GM21515 (cell line): ENCODE measurements at regions not wholly inside any gene's neighbourhood (a gene's known extent, or its start where the extent isn't known, plus 50 kb on each side); places are given as distances from the start of the nearest gene placed in this dataset.
A peak's percentile ranks its signal among the peaks of the same experiment; 100 is the strongest.
"Not testable (repeated sequence)": the region's sequence is repeated elsewhere in the genome, so short reads cannot be mapped to it uniquely, and the experiment has no call there.

Source experiments
- ATAC-seq: cut with Tn5 transposase; IDR thresholded peaks from one replicate; pipeline ENCODE4 v1.9.1; 2021; ENCODE audit not compliant: unreplicated experiment

DNA sequence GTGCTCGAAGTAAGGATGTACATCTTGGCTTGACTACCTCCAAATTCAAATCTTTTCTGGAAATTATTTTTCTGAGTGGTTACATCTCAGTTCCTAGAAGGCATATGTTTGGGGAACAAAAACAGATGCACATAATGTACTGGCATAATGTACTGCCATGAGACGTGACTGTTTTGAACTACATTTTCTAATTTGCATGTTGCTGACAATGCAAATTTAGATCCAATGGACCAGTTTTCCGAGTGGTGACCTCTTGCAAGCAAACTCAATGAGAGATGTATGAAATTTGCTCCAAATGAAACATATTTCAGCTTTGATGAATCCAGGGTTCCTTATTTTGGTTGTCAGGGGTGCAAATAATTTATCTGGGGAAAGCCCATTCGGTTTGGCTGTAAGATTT is 694.3 kb downstream of the GRXCR1 start:
- no peak for ATAC-seq

DNA sequence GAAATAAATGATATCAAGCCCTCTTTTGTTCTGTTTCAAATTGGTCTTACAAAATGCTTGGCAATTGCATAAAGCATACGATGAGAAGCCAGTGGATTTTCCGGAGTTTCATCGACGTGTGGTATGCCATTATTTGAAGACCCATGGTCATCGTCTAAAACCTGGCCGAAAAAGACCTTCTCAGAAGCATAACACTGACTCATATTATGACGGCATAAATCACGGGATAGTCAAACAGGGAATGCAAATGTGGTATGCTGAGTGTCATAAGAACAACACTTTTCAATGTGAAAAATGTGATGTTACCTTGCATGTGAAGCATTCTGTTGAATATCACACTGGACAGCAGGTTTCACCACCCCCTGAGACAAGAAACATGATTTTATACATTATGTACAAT is 695.2 kb downstream of the GRXCR1 start:
- no peak for ATAC-seq

DNA sequence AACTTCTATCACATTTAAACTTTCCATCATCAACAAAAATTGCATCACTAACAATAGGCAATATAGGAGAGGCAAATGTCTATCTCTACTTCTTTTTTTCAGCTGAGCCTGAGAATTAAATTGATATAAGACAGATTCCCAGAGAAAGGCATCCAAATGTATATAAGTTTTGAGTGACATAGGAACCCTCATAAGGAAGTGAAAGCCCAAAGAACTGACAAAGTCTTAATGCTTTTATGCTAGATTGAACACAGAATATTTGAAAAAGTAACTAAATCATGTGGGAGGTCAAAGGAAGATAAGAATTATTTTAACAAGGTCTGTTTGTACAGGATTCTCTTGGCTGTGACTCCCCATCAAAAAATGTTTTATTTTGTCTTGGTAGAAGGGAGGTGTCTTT is 714.9 kb downstream of the GRXCR1 start:
- no peak for ATAC-seq

DNA sequence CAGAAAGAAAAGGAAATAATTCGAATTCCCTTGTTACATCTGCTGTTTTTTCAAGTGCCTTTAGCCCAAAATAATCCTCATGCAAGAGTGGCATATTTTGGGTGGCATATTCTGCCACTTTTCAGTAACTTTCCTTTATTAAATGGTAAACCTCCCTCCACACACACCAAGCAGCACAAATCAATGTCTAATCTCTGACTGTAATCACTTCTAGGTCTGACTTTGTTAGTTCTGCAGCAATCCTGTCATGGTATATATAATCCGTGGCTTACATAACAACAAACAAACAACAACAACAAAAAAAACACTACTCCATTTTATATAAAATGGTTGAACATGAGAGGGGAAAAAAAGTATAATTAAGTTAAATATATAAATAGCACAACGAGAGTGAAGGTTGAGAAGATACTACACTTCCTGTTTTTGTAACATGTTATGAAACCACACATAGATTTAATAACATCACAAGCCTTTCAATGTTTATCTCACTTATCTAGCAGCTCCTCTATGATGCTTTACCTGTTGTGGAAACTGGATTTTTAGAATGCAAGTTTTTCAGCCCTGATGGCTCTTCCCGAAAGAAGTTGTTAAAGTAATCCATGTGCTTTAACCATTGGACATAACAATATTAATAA is 715.4 kb downstream of the GRXCR1 start:
- ATAC-seq: peak; percentile 89

DNA sequence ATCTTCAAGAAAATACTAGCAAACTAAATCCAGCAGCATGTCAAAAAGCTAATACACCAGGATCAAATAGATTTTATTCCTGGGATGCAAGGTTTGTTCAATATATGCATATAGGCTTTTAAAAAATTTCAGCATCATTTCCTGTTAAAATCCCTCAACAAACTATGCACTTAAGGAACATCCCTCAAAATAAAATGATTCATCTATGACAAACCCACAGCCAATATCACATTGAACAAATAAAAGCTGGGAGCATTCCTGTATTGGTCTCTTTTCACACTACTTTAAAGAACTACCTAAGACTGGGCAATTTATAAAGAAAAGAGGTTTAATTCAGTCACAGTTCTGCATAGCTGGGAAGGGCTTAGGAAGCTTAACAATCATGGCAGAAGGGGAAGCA is 726.7 kb downstream of the GRXCR1 start:
- no peak for ATAC-seq

DNA sequence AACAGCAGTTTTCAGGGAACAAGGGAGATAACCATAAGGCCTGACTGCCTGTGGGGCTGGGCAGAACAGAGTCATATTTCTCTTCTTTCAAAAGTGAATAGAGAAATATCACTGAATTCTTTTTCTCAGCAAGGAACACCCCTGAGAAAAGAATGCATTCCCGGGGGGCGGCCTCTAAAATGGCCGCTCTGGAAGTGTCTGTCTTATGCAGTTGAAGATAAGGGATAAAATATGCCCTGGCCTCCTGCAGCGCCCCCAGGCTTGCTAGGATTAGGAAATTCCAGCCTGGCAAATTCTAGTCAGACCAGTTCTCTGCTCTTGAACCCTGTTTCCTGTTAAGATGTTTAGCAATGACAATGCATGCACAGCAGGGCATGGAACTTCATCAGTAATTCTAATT is 745.4 kb downstream of the GRXCR1 start:
- ATAC-seq: not testable (repeated sequence)

DNA sequence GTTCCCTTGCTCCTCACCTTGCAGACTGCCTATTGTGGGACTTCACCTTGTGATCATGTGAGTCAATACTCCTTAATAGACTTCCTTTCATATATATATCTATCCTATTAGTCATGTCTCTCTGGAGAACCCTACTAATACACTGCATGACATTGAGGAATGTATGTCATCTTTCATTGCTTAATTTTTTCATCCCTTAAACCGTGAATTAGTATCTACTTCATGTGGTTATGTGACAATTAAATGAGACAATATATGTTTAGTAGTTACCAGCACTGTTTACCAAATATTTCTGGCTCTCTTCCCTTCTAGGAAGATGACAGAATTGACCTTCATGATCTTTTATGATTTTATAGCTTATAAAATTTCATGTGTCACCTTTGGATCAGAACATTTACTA is 759.5 kb downstream of the GRXCR1 start:
- ATAC-seq: no peak

DNA sequence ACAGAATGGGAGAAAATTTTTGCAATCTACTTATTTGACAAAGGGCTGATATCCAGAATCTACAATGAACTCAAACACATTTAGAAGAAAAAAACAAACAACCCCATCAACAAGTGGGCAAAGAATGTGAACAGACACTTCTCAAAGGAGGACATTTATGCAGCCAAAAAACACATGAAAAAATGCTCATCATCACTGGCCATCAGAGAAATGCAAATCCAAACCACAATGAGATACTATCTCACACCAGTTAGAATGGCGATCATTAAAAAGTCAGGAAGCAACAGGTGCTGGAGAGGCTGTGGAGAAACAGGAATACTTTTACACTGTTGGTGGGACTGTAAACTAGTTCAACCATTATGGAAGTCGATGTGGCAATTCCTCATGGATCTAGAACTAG is 767.0 kb downstream of the GRXCR1 start:
- ATAC-seq: not testable (repeated sequence)

DNA sequence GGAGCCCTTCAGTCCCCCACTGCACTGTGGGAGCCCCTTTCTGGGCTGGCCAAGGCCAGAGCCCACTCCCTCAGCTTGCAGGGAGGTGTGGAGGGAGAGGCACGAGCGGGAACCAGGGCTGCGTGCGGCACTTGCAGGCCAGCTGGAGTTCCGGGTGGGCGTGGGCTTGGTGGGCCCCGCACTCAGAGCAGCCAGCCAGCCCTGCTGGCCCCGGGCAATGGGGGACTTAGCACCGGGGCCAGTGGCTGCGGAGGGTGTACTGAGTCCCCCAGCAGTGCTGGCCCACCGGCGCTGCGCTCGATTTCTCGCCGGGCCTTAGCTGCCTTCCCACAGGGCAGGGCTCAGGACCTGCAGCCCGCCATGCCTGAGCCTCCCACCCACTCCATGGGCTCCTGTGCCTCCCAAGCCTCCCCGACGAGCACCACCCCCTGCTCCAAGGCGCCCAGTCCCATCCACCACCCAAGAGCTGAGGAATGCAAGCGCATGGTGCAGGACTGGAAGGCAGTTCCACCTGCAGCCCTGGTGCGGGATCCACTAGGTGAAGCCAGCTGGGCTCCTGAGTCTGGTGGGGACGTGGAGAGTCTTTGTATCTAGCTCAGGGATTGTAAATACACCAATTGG is 776.2 kb downstream of the KCTD8 start:
- not testable (repeated sequence) for ATAC-seq

DNA sequence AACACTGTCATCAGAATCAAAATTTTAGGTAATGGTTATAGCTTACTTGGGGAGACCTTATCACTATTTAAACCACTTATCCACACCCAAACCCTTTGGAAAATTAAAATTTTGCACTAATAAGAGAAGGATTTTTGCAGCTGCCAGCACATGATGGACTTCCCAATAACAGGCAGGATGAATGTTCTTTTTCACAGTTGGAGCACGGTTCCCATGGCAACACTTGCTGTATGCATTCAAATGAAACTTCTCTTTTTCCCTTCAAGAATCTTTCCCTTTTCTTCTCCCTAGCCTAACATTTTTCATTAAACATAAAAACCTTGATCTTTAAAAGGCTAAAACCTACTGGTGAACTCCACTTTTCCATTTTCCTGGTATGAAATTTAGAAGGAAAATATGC is 768.2 kb downstream of the KCTD8 start:
- ATAC-seq: no peak

DNA sequence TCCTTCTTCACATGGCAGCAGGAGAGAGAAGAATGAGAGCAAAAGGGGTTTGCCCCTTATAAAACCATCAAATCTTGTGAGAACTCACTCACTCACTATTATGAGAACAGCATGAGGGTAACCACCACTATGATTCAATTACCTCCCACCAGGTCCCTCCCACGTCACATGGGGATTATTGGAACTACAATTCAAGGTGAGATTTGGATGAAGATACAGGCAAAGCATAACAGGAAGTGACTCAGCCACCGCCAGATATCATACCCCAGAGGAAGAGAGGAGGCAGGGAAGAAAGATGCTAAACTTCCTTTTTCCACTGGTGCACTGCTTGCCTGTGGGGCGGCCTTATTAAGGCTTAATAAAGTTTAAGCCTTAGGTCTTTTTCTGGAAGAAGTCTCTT is 766.1 kb downstream of the KCTD8 start:
- no peak for ATAC-seq

DNA sequence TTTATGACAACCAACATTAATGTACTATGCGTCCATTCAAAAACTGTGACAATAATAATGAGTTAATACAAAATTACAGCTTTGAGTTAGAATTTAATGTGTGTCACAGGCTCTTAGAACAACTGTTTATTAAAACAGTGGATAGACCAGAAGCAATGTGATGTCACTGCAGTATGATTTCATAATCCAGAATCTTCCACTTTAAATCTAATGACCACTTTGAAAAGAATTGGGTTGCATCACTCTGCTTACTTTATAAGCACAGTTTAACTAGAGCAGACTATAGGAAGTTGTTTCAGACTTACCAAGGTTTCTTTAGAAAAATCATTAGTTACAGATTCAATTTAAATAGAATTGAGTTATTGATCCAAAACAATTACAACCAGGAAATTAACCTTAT is 758.5 kb downstream of the KCTD8 start:
- no peak for ATAC-seq

DNA sequence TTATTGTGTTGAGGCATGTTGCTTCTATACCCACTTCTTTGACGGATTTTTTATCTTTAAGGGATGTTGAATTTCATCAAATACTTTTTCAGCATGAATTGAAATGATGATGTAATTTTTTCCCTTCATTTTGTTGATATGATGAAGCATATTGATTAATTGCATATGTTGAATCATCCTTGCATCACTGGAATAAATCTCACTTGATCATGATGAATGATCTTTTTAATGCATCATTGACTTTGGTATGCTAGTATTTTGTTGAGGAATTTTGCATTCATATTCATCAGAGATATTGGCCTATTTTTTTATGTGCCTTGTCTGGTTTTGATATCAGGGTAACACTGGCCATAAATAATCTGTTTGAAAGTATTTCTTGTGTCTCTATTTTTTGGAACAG is 754.7 kb downstream of the KCTD8 start:
- no peak for ATAC-seq

DNA sequence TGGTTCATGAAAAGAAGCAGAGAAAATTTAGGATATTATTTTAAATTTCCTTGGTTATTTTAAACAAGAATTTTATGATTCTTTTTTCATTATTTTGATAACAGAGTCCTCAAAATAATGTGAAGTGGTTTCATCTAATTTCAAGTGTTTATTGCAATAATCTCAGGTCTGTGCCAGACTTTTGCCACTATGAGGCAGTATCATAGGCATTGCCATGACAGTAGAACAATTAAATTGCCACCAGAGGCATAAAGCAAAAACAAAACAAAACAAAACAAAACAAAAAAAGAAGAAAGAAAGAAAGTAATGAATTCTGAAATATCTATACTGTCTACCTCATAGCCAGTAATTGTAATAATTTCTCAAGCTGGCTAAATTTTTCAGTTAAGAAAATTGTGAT is 739.2 kb downstream of the KCTD8 start:
- no peak for ATAC-seq

DNA sequence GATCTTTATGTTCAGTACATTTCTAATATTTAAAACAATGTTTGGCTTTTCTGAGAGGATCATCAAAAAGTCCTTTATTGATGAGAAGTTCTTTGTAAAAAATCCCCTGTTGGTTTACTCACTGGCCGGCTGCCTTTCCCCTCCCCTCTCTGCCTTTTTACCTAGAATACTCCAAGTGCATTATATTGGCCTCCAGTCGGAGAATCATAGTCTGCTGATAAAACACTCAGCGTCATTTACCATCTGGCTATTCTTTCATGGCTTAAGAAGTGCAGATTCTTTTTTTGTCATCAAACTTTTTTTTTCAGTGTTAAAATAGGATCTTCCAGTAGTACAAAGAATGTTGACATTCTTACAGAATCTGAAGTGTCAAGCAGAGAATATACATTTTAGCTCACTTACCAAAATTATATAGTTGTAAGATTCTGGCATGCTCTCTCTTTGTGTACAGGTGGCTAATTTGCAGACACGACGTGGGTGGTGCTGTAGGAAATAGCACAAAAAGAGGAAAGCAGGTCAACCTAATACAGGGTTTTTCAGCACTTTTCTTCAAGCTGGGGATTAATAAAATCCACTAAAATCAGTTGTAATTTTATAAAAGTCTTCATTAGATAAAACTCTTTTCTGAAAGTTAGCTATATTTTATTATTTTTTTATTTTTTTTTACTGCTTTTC is 731.8 kb downstream of the KCTD8 start:
- no peak for ATAC-seq

DNA sequence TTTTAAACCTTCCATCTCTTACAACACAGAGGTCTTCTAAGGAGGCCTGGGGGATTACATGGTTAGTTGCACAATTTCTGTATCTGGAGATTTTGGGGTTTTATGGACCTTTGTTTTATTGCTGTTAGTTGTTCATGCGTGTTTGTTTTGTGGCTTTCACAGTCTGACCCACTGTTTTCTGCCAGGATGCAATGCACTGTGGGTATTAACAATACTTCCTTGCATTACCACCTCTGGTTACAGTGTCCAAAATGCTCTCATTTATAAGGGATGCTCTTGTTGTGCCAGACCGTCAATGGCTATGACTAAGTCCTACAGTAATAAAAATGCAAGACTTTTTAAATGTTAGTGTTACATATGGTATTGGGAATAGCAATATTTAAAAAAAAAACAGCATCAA is 730.2 kb downstream of the KCTD8 start:
- ATAC-seq: no peak

DNA sequence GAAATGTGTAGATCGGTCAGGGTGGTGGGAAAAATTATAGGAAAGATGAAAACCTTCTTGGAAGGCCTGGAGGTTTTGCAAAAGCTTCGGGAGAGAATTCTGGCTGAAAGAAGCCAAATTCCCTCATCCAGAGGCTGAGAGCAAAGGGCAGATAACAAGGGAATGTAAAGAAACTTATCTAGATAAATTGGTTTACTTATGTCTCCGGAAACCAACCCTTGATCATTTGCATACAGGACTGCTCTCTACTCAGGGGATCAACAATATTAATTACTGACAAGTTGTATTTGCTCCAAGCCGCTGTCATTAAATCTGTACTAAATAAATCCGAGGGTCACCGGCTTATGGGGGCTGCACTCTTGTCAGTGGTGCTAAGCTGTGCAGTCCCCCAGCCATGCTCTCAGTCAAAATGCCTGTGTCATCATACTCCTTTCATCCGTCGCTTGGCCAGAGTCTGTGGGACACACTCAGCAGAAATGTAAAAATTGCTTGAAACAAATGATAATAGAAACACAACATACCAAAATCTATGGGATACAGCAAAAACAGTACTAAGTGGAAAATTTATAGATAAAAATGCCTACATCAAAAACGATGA is 715.7 kb downstream of the KCTD8 start:
- ATAC-seq: no peak

DNA sequence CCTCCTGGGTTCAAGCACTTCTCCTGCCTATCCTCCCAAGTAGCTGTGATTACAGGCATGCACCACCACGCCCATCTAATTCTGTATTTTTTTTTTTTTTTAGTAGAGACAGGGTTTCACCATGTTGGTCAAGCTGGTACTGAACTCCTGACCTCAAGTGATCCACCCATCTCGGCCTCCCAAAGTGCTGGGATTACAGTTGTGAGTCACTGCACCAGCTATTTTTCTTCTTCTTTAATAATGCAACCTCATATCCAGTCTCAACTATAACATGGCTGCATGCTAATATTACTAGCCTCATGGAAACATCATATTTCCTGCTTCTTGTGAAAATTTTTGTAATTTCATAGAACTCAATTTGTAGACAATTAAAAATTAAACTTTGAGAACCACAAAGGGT is 706.5 kb downstream of the KCTD8 start:
- ATAC-seq: no peak

DNA sequence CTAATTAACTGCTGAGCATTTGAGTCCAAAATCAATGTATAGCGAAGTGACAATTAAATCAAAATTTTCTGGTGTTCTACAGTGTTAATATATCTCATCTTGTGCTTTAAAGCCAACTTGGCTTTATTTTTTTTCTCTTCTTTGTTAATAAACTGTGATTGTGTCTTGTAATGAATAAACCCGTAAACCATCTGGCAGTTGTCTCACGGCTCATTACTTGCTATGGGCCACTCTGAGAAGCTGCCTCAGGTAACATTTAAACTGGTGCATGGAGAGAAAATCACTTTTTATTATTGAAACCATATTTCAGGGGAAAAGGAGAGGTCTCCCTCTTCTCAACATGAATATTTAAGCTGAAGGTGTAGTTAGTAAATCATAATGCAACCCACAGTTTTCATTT is 694.0 kb downstream of the KCTD8 start:
- no peak for ATAC-seq

DNA sequence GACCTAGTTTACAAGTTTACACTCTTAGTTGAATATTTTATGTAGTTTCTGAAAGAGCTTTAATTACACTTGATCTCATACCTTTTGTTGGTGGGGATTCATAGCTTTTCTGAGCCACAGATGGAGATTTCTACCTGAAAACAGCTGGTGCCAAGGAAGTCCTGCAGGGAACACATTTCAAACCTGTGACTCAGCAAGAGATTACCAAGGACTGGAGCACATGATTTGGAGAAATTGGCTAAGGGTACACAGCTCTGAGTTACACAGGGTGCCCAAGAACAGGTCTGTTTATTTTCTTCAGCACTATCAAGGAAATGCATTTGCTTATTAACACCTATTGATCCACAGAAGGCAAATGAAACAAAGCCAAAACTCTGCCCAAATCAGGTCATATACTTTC is 691.5 kb downstream of the KCTD8 start:
- ATAC-seq: no peak

DNA sequence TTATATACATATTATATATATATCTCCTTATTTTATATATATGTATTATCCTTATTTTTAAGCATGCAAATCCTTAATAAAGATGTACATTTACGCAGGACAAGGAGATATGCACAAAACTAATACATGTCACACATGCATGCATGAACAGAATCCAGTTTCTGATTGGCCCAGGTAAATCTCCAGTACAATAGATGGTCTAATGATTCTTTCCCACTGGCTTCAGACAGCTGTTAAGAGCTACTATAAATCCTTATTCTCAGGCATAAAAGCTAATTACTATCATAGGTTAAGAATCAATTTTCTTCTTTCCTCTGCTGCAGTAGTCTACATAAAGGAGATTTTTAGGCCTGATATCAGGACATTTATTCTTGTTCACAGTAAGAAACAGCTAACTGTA is 689.8 kb downstream of the KCTD8 start:
- ATAC-seq: no peak

DNA sequence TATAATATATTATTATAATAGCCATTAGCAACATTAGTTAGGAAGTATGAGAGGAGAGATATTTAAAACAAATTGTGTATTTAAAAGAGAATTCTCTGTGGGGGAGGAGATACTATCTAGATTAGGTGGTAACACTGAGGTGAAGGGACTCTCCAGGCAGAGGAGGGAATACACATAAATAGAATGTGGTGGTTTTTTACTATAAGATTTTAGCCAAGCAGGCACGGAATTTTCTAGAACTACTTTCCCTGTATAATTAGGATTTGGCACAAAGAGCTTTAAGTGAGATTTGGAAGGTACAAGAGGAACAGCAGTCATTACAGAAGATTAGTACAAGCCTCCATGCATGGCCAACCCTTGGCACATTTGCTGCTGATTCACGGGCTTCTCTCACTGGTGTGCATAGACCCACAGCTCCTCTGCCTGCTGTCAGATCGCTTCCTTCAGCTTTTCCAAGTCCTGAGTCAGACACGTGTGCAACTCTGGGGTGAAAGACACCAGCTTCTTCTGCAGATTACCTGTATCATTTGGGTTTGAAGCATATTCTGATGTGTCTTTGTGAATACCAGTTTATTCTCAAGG is 685.5 kb downstream of the KCTD8 start:
- ATAC-seq: peak; percentile 47
